Stimulated activated CD8-positive, alpha-beta memory T cell treated with anti-CD3 and anti-CD28 coated beads, Interleukin-15, amount 100 ng/mL, for 4 hours (primary cell): ENCODE measurements at regions not wholly inside any gene's neighbourhood (a gene's known extent, or its start where the extent isn't known, plus 50 kb on each side); places are given as distances from the start of the nearest gene placed in this dataset.

Experiments used
- DNase-seq, 2 donors: peaks; one replicate each; pipeline ENCODE4 v3.0.0-alpha.2; 2020; ENCODE audit warnings: low read depth in 2 of 2

- DNase-seq, result no peak
These were observed 54.2 kb upstream of the MYCBP2 start for GRCh38 chr13:77381059-77381458.

- DNase-seq, result no peak
These were observed 52.6 kb upstream of the MYCBP2 start for GRCh38 chr13:77379508-77379907.

GRCh38 chr13:77378662-77379061, 51.8 kb upstream of the MYCBP2 start:
- DNase-seq, result no peak

GRCh38 chr13:77377016-77377415, 50.1 kb upstream of the MYCBP2 start:
- DNase-seq, result no peak
